HG03175 (cell line): ENCODE measurements at regions not wholly inside any gene's neighbourhood (a gene's known extent, or its start where the extent isn't known, plus 50 kb on each side); places are given as distances from the start of the nearest gene placed in this dataset.
"Not testable (repeated sequence)": the region's sequence is repeated elsewhere in the genome, so short reads cannot be mapped to it uniquely, and the experiment has no call there.

Experiments used
- ATAC-seq: cut with Tn5 transposase; IDR thresholded peaks from one replicate; pipeline ENCODE4 v1.9.1; 2021; ENCODE audit warnings: mild to moderate bottlenecking, moderate library complexity; ENCODE audit not compliant: unreplicated experiment

GRCh38 chr6:54541541-54541940 lies 233.3 kb downstream of the TINAG start:
- ATAC-seq = no peak

- no peak for ATAC-seq
Observed at GRCh38 chr6:54559136-54559535, 250.9 kb downstream of the TINAG start.

- not testable (repeated sequence) for ATAC-seq
Observed at GRCh38 chr6:54564188-54564587, 255.9 kb downstream of the TINAG start.

- no peak for ATAC-seq
Observed at GRCh38 chr6:54574671-54575070, 266.4 kb downstream of the TINAG start.

- ATAC-seq = no peak
Observed at GRCh38 chr6:54578261-54578660, 268.3 kb upstream of the FAM83B start.

- ATAC-seq = no peak
Observed at GRCh38 chr6:54579011-54579410, 267.6 kb upstream of the FAM83B start.

GRCh38 chr6:54586251-54586650 lies 260.3 kb upstream of the FAM83B start:
- no peak for ATAC-seq

- no peak for ATAC-seq
Observed at GRCh38 chr6:54587277-54587676, 259.3 kb upstream of the FAM83B start.

GRCh38 chr6:54588176-54588575 lies 258.4 kb upstream of the FAM83B start:
- ATAC-seq = no peak

- ATAC-seq = no peak
Observed at GRCh38 chr6:54595844-54596243, 250.7 kb upstream of the FAM83B start.

GRCh38 chr6:54598787-54599313 lies 247.7 kb upstream of the FAM83B start:
- ATAC-seq = no peak

- no peak for ATAC-seq
Observed at GRCh38 chr6:54601600-54602300, 244.8 kb upstream of the FAM83B start.

GRCh38 chr6:54602591-54602990 lies 244.0 kb upstream of the FAM83B start:
- ATAC-seq = no peak

- ATAC-seq = no peak
Observed at GRCh38 chr6:54609981-54610380, 236.6 kb upstream of the FAM83B start.

- no peak for ATAC-seq
Observed at GRCh38 chr6:54613596-54613995, 233.0 kb upstream of the FAM83B start.

- ATAC-seq = no peak
Observed at GRCh38 chr6:54614499-54615195, 231.9 kb upstream of the FAM83B start.

GRCh38 chr6:54617730-54618129 lies 228.8 kb upstream of the FAM83B start:
- no peak for ATAC-seq

- ATAC-seq = no peak
Observed at GRCh38 chr6:54618572-54618971, 228.0 kb upstream of the FAM83B start.

- no peak for ATAC-seq
Observed at GRCh38 chr6:54619102-54619501, 227.5 kb upstream of the FAM83B start.

- no peak for ATAC-seq
Observed at GRCh38 chr6:54621285-54621684, 225.3 kb upstream of the FAM83B start.

- ATAC-seq = no peak
Observed at GRCh38 chr6:54624216-54624615, 222.4 kb upstream of the FAM83B start.

- ATAC-seq = no peak
Observed at GRCh38 chr6:54624779-54625178, 221.8 kb upstream of the FAM83B start.
